SK-N-SH (cell line): ENCODE measurements at regions not wholly inside any gene's neighbourhood (a gene's known extent, or its start where the extent isn't known, plus 50 kb on each side); places are given as distances from the start of the nearest gene placed in this dataset.

Experiments
- CTCF ChIA-PET: fragments of 300-600, 350-600 bp; formaldehyde crosslinking; extraction: SDS; loops from one replicate; lab custom pipeline; 2021; lab: Yijun Ruan, JAX
- POLR2A ChIA-PET: fragments of 350-600 bp; sonication (Branson Sonifier 250); formaldehyde crosslinking; extraction: SDS; loops from one replicate; lab custom pipeline; 2020; ENCODE audit warnings: antibody characterized with exemption, inconsistent platforms; lab: Yijun Ruan, JAX
- DNase-seq: peaks from one replicate; pipeline ENCODE4 v3.0.0; 2012
- H2AFZ ChIP-seq: fragments of 200-600 bp; sonication (generic); 2 replicates; pipeline ENCODE4 v1.8.1; 2016; ENCODE audit warnings: antibody characterized with exemption, mild to moderate bottlenecking, low read depth
- H3F3A ChIP-seq: fragments of 200-600 bp; sonication (generic); replicated peaks from 2 replicates; pipeline ENCODE3; 2016; ENCODE audit warnings: antibody characterized with exemption, mild to moderate bottlenecking; ENCODE audit not compliant: insufficient read depth
- H3K27ac ChIP-seq, 2 experiments: fragments of 200-500 bp in 1 of 2; fragments of 200-600 bp in 1 of 2; sonication (Bioruptor generic) in 1 of 2; sonication (generic), shearing (Covaris generic) in 1 of 2; 2 replicates each; pipeline versions ENCODE4 v1.5.1 to v1.6.1; 2014 to 2016; ENCODE audit warnings: low read depth in 2 of 2, inconsistent platforms in 1 of 2, low read length in 1 of 2, mild to moderate bottlenecking in 1 of 2, mixed read lengths in 1 of 2
- H3K27me3 ChIP-seq: fragments of 200-600 bp; sonication (generic), shearing (Covaris generic); 2 replicates; pipeline ENCODE4 v1.6.1; 2016; ENCODE audit warnings: mixed run types; ENCODE audit not compliant: insufficient read depth
- H3K36me3 ChIP-seq, 2 experiments: fragments of 200-500 bp in 1 of 2; fragments of 200-600 bp in 1 of 2; sonication (Bioruptor generic) in 1 of 2; sonication (generic) in 1 of 2; replicated peaks in 1 of 2; 2 replicates each; pipeline versions ENCODE3 to v1.5.1; 2014 to 2016; ENCODE audit warnings: low read length in 1 of 2, mild to moderate bottlenecking in 1 of 2; ENCODE audit not compliant: insufficient read depth in 2 of 2, control insufficient read depth in 1 of 2
- H3K4me1 ChIP-seq, 2 experiments: fragments of 200-500 bp in 1 of 2; fragments of 200-600 bp in 1 of 2; sonication (Bioruptor generic) in 1 of 2; sonication (generic), shearing (Covaris generic) in 1 of 2; 2 replicates each; pipeline versions ENCODE4 v1.5.1 to v1.6.1; 2014 to 2016; ENCODE audit warnings: low read depth in 1 of 2, low read length in 1 of 2, mixed run types in 1 of 2; ENCODE audit not compliant: insufficient read depth in 2 of 2, control insufficient read depth in 1 of 2
- H3K4me2 ChIP-seq: fragments of 200-600 bp; sonication (generic), shearing (Covaris generic); 2 replicates; pipeline ENCODE4 v1.6.1; 2017; ENCODE audit warnings: mixed run types
- H3K4me3 ChIP-seq, 2 experiments: fragments of 200-500 bp in 1 of 2; fragments of 200-600 bp in 1 of 2; sonication (Bioruptor generic) in 1 of 2; sonication (generic), shearing (Covaris generic) in 1 of 2; 2 replicates each; pipeline versions ENCODE4 v1.5.1 to v1.8.1; 2014 to 2016; ENCODE audit warnings: low read depth in 2 of 2, inconsistent platforms in 1 of 2, low read length in 1 of 2, mild to moderate bottlenecking in 1 of 2, mixed read lengths in 1 of 2, moderate library complexity in 1 of 2
- H3K79me2 ChIP-seq: fragments of 200-600 bp; sonication (generic); 2 replicates; pipeline ENCODE4 v1.8.1; 2017; ENCODE audit warnings: mild to moderate bottlenecking; ENCODE audit not compliant: insufficient read depth
- H3K9ac ChIP-seq: fragments of 200-600 bp; sonication (generic); 2 replicates; pipeline ENCODE4 v1.6.1; 2017; ENCODE audit warnings: mixed run types
- H3K9me2 ChIP-seq: fragments of 200-600 bp; sonication (generic); 2 replicates; pipeline ENCODE4 v1.6.1; 2017; ENCODE audit warnings: mixed run types
- H3K9me3 ChIP-seq: fragments of 200-600 bp; sonication (generic); 2 replicates; pipeline ENCODE4 v1.6.1; 2017; ENCODE audit warnings: mixed run types, mild to moderate bottlenecking, moderate library complexity
- H4K20me1 ChIP-seq: fragments of 200-600 bp; sonication (generic); 2 replicates; pipeline ENCODE4 v1.6.1; 2017; ENCODE audit warnings: mild to moderate bottlenecking, mixed run types; ENCODE audit not compliant: insufficient read depth
- FOXJ3 ChIP-seq: sonication (generic); formaldehyde crosslinking; IDR thresholded peaks from 2 replicates; pipeline ENCODE4 v1.5.1; 2020; ENCODE audit warnings: mild to moderate bottlenecking, missing genetic modification reagents
- FOXM1 ChIP-seq: IDR thresholded peaks from 2 replicates; pipeline ENCODE4 v1.4.0; 2012; ENCODE audit warnings: low read depth, mild to moderate bottlenecking
- NFIC ChIP-seq: IDR thresholded peaks from 2 replicates; pipeline ENCODE4 v1.4.0; 2012; ENCODE audit warnings: borderline replicate concordance
- NRF1 ChIP-seq: IDR thresholded peaks from 2 replicates; pipeline ENCODE4 v1.6.1; 2012; ENCODE audit warnings: low read depth, mild to moderate bottlenecking, low read length
- POLR2AphosphoS5 ChIP-seq: IDR thresholded peaks from 2 replicates; pipeline ENCODE4 v1.6.1; 2012; ENCODE audit warnings: low read depth, low read length
- RAD21 ChIP-seq: IDR thresholded peaks from 2 replicates; pipeline ENCODE4 v1.6.1; 2012; ENCODE audit warnings: mild to moderate bottlenecking, low read length
- RCOR1 ChIP-seq: fragments of 150-350 bp; IDR thresholded peaks from 2 replicates; pipeline ENCODE4 v1.6.1; 2017; ENCODE audit warnings: antibody characterized with exemption, low read length
- RXRA ChIP-seq: IDR thresholded peaks from 2 replicates; pipeline ENCODE4 v1.4.0; 2012; ENCODE audit warnings: low read depth, mild to moderate bottlenecking, borderline replicate concordance
- WGBS: methylation state at CpG from one replicate; pipeline ENCODE4 v1.1.6; 2017; ENCODE audit warnings: low lambda C conversion rate; 5-methylcytosine and 5-hydroxymethylcytosine counted together
- TF ChIP-seq, protein P1 (sequence below): IDR thresholded peaks from 2 replicates; pipeline ENCODE4 v1.6.1; 2012; ENCODE audit warnings: mild to moderate bottlenecking, low read depth, low read length, moderate library complexity
- TF ChIP-seq, protein P2 (sequence below): IDR thresholded peaks from 2 replicates; pipeline ENCODE4; 2012
- TF ChIP-seq, protein P3 (sequence below): IDR thresholded peaks from 2 replicates; pipeline ENCODE4 v1.4.0; 2012; ENCODE audit warnings: low read depth, borderline replicate concordance
- TF ChIP-seq, protein P4 (sequence below): IDR thresholded peaks from 2 replicates; pipeline ENCODE4 v1.4.0; 2012; ENCODE audit warnings: low read depth
- TF ChIP-seq, protein P5 (sequence below): IDR thresholded peaks from 2 replicates; pipeline ENCODE4 v1.4.0; 2012; ENCODE audit warnings: low read depth, borderline replicate concordance

DNA sequence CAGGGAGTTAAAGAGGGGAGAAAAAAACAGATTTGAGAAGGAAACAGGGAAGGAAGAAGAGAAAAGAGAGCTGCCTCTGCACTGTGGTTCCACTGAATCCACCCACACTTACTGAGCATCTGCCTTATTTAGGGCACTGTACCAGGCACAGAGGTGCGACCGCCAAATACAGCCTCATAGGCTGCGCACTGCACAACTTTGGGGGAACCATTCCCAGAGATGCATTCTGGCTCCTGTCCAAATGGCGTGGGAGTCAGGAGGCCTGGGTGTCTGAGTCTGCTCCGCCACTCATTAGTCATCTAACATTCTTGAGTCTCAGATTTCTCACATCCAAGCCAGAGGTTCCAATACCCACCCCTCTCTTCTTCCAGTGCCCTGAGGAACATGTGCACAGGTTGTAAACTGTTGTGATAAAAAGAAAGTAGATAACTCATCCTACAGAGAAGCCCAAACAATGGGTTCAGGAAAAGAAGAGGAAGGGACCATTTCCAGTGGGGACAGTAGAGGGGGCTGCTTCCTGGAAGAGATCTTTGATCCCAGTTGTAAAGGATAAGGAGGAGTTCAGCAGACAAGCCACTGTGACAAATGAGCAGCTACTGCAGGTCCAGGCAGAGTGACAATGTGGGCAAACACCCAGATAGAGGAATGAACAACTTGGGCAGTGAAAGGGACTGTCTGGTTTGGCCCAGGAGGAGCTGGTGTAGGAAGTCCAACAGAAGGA, 254.6 kb downstream of the UACA start (continued):
- TF ChIP-seq, protein P1, sequence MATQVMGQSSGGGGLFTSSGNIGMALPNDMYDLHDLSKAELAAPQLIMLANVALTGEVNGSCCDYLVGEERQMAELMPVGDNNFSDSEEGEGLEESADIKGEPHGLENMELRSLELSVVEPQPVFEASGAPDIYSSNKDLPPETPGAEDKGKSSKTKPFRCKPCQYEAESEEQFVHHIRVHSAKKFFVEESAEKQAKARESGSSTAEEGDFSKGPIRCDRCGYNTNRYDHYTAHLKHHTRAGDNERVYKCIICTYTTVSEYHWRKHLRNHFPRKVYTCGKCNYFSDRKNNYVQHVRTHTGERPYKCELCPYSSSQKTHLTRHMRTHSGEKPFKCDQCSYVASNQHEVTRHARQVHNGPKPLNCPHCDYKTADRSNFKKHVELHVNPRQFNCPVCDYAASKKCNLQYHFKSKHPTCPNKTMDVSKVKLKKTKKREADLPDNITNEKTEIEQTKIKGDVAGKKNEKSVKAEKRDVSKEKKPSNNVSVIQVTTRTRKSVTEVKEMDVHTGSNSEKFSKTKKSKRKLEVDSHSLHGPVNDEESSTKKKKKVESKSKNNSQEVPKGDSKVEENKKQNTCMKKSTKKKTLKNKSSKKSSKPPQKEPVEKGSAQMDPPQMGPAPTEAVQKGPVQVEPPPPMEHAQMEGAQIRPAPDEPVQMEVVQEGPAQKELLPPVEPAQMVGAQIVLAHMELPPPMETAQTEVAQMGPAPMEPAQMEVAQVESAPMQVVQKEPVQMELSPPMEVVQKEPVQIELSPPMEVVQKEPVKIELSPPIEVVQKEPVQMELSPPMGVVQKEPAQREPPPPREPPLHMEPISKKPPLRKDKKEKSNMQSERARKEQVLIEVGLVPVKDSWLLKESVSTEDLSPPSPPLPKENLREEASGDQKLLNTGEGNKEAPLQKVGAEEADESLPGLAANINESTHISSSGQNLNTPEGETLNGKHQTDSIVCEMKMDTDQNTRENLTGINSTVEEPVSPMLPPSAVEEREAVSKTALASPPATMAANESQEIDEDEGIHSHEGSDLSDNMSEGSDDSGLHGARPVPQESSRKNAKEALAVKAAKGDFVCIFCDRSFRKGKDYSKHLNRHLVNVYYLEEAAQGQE, result peak; percentile 11; the same call in 1 of the 2 replicates
- peak; percentile 98 for TF ChIP-seq NFIC
- TF ChIP-seq, protein P2, sequence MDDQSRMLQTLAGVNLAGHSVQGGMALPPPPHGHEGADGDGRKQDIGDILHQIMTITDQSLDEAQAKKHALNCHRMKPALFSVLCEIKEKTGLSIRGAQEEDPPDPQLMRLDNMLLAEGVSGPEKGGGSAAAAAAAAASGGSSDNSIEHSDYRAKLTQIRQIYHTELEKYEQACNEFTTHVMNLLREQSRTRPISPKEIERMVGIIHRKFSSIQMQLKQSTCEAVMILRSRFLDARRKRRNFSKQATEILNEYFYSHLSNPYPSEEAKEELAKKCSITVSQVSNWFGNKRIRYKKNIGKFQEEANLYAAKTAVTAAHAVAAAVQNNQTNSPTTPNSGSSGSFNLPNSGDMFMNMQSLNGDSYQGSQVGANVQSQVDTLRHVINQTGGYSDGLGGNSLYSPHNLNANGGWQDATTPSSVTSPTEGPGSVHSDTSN, result peak; percentile 92
- peak; percentile 59; the same call in 1 of the 2 replicates for TF ChIP-seq RXRA
- TF ChIP-seq, protein P3, sequence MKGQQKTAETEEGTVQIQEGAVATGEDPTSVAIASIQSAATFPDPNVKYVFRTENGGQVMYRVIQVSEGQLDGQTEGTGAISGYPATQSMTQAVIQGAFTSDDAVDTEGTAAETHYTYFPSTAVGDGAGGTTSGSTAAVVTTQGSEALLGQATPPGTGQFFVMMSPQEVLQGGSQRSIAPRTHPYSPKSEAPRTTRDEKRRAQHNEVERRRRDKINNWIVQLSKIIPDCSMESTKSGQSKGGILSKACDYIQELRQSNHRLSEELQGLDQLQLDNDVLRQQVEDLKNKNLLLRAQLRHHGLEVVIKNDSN, result 0 out of 2 replicates have a peak, but pooled peaks have one; percentile 11
- no peak for TF ChIP-seq RCOR1
- TF ChIP-seq POLR2AphosphoS5, result peak; percentile 67; the same call in 1 of the 2 replicates
- no peak for TF ChIP-seq RAD21
- TF ChIP-seq, protein P4, sequence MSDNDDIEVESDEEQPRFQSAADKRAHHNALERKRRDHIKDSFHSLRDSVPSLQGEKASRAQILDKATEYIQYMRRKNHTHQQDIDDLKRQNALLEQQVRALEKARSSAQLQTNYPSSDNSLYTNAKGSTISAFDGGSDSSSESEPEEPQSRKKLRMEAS, result peak; percentile 86

DNA sequence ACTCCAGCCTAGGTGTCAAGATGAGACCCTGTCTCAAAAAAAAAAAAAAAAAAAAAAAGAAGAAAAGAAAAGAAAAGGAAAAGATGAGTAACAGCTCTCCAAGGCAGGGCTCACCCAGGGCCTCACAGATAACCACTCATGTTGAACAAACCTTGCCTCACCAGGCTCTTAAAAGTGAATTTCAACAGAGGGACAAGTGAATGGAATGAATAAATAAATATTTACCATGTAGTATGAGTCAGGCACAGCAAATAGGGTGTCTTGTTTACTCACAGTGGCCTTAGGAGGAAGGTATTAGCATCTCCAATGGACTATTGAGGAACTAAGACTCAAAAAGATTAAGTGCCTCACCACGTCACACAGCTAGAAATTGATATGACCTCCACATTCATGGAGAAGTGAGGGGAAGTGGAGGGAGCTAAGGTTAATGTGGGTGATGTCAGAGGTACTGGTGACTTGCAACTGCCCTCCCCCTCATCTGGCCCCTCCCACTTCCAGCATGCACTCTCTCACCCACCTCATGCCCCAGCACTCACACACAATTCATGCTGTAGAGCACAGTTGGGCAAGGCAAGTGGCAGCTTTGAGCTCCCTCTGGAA, 255.5 kb downstream of the UACA start:
- Histone ChIP-seq H3K9ac (peak overlapping the region; percentile 29; the same call in 1 of the 2 replicates), H4K20me1 (no peaks in the 10 kb centered on the region), H3K79me2 (no peaks in the 10 kb centered on the region), H3K4me3 (no peak overlapping the region), H3K27ac (peak overlapping the region in 1 of 2 experiments; percentile 74; a peak in 3 of 4 replicates), H3K27me3 (no peaks in the 10 kb centered on the region), H2AFZ (no peak overlapping the region), H3K9me3 (peaks cover 7% of the 10 kb centered on the region; the same call in 1 of the 2 replicates), H3K4me1 (peaks cover 34 to 46% of the 10 kb centered on the region in 2 experiments; a peak in 3 of 4 replicates), H3K9me2 (no peaks in the 10 kb centered on the region), H3K36me3 (no peaks in the 10 kb centered on the region), H3K4me2 (peak overlapping the region; percentile 54), H3F3A (peaks cover 18% of the 10 kb centered on the region)
- WGBS, result 63% methylated on average over 1 of the region's 1 CpG
- no peak for DNase-seq
- CTCF ChIA-PET, result interaction anchor here (1.0 kb wide), 1 partner anchor 129 kb away, joined by 3 read pairs; no protein-coding TSS in a partner anchor
- POLR2A ChIA-PET, result no interaction called here
- TF ChIP-seq, protein P1, result no peak
- TF ChIP-seq FOXJ3 (no peak), NRF1 (no peak), FOXM1 (no peak)
- TF ChIP-seq, protein P4, result no peak
- TF ChIP-seq, protein P5, sequence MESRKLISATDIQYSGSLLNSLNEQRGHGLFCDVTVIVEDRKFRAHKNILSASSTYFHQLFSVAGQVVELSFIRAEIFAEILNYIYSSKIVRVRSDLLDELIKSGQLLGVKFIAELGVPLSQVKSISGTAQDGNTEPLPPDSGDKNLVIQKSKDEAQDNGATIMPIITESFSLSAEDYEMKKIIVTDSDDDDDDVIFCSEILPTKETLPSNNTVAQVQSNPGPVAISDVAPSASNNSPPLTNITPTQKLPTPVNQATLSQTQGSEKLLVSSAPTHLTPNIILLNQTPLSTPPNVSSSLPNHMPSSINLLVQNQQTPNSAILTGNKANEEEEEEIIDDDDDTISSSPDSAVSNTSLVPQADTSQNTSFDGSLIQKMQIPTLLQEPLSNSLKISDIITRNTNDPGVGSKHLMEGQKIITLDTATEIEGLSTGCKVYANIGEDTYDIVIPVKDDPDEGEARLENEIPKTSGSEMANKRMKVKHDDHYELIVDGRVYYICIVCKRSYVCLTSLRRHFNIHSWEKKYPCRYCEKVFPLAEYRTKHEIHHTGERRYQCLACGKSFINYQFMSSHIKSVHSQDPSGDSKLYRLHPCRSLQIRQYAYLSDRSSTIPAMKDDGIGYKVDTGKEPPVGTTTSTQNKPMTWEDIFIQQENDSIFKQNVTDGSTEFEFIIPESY, result no peak
- TF ChIP-seq, protein P2, result no peak
